CD14-positive monocyte (primary cell): ENCODE measurements at regions not wholly inside any gene's neighbourhood (a gene's known extent, or its start where the extent isn't known, plus 50 kb on each side); places are given as distances from the start of the nearest gene placed in this dataset.

Source experiments
- DNase-seq, 3 donors: peaks; one replicate each; pipeline ENCODE4 v3.0.0-alpha.2; 2011 to 2022
- H2AFZ ChIP-seq: 2 replicates; pipeline ENCODE4 v1.6.0; 2012; ENCODE audit warnings: mild to moderate bottlenecking, low read depth, low read length, inconsistent platforms; ENCODE audit not compliant: insufficient read depth, poor library complexity, severe bottlenecking
- H3K27ac ChIP-seq, 2 donors: 1 replicate in 1 of 2; 2 replicates in 1 of 2; pipeline ENCODE4 v1.5.1; 2012 to 2013; ENCODE audit warnings: low read length in 2 of 2, control low read depth in 1 of 2, inconsistent platforms in 1 of 2, low read depth in 1 of 2, mild to moderate bottlenecking in 1 of 2
- H3K27me3 ChIP-seq, 2 donors: one replicate each; pipeline versions ENCODE4 v1.6.0 to v1.6.1; 2011 to 2013; ENCODE audit warnings: low read length in 2 of 2; ENCODE audit not compliant: control insufficient read depth in 2 of 2, insufficient read depth in 2 of 2
- H3K36me3 ChIP-seq, 2 donors: replicated peaks in 1 of 2; 1 replicate in 1 of 2; 2 replicates in 1 of 2; pipeline versions ENCODE4 v1.5.1 to v1.6.1; 2012 to 2013; ENCODE audit warnings: low read length in 2 of 2, control low read depth in 1 of 2, inconsistent platforms in 1 of 2, mild to moderate bottlenecking in 1 of 2; ENCODE audit not compliant: insufficient read depth in 2 of 2, control insufficient read depth in 1 of 2
- H3K4me1 ChIP-seq, 2 donors: 1 replicate in 1 of 2; 2 replicates in 1 of 2; pipeline versions ENCODE4 v1.5.1 to v1.6.1; 2012 to 2013; ENCODE audit warnings: low read length in 2 of 2, control low read depth in 1 of 2, inconsistent platforms in 1 of 2, mild to moderate bottlenecking in 1 of 2, moderate library complexity in 1 of 2; ENCODE audit not compliant: insufficient read depth in 2 of 2, control insufficient read depth in 1 of 2
- H3K4me2 ChIP-seq: replicated peaks from 2 replicates; pipeline ENCODE3; 2012; ENCODE audit warnings: low read length, moderate library complexity, mild to moderate bottlenecking; ENCODE audit not compliant: poor library complexity, severe bottlenecking; ENCODE audit errors: extremely low read depth
- H3K4me3 ChIP-seq, 3 experiments: fragments of 200-600 bp in 1 of 3; sonication (generic) in 1 of 3; replicated peaks in 1 of 3; 1 replicate in 2 of 3; 2 replicates in 1 of 3; pipeline ENCODE4 v1.5.1; 2011 to 2013; ENCODE audit warnings: low read length in 3 of 3, mild to moderate bottlenecking in 3 of 3, control low read depth in 2 of 3, low read depth in 2 of 3, inconsistent platforms in 1 of 3, moderate library complexity in 1 of 3
- H3K79me2 ChIP-seq: 2 replicates; pipeline ENCODE4 v1.6.0; 2012; ENCODE audit warnings: mild to moderate bottlenecking, control low read depth, inconsistent platforms, low read length, moderate library complexity; ENCODE audit not compliant: insufficient read depth
- H3K9ac ChIP-seq: 2 replicates; pipeline ENCODE4 v1.6.0; 2017; ENCODE audit warnings: low read length, mild to moderate bottlenecking; ENCODE audit not compliant: insufficient read depth, poor library complexity, severe bottlenecking
- H3K9me3 ChIP-seq, 2 donors: replicated peaks in 1 of 2; 1 replicate in 1 of 2; 2 replicates in 1 of 2; pipeline versions ENCODE4 v1.5.1 to v1.6.1; 2012 to 2013; ENCODE audit warnings: low read length in 2 of 2, control low read depth in 1 of 2; ENCODE audit not compliant: control insufficient read depth in 1 of 2, insufficient read depth in 1 of 2
- H4K20me1 ChIP-seq: 2 replicates; pipeline ENCODE4 v1.6.0; 2012; ENCODE audit warnings: mild to moderate bottlenecking, low read length, control low read depth, moderate library complexity; ENCODE audit not compliant: insufficient read depth
- H3K27ac Mint-ChIP-seq, 7 donors: one replicate each; pipeline ENCODE4 v1.8.0; 2020; ENCODE audit warnings: mild to moderate bottlenecking in 7 of 7, mixed read lengths in 7 of 7, moderate library complexity in 6 of 7, inconsistent platforms in 2 of 7
- H3K27me3 Mint-ChIP-seq, 3 donors: one replicate each; pipeline ENCODE4 v1.8.0; 2021 to 2022; ENCODE audit warnings: low read depth in 3 of 3, mild to moderate bottlenecking in 3 of 3, mixed read lengths in 3 of 3, moderate library complexity in 3 of 3, inconsistent platforms in 1 of 3
- H3K36me3 Mint-ChIP-seq, 2 donors: one replicate each; pipeline ENCODE4 v1.8.0; 2020; ENCODE audit warnings: mixed read lengths in 2 of 2, inconsistent platforms in 1 of 2, mild to moderate bottlenecking in 1 of 2
- H3K4me1 Mint-ChIP-seq: one replicate; pipeline ENCODE4 v1.8.0; 2020; ENCODE audit warnings: mild to moderate bottlenecking, mixed read lengths
- H3K4me3 Mint-ChIP-seq, 2 donors: one replicate each; pipeline ENCODE4 v1.8.0; 2020; ENCODE audit warnings: mild to moderate bottlenecking in 2 of 2, mixed read lengths in 2 of 2, moderate library complexity in 1 of 2
- H3K9me3 Mint-ChIP-seq, 7 donors: one replicate each; pipeline ENCODE4 v1.8.0; 2020 to 2022; ENCODE audit warnings: mixed read lengths in 7 of 7, mild to moderate bottlenecking in 6 of 7, moderate library complexity in 6 of 7, inconsistent platforms in 2 of 7
- WGBS: methylation state at CpG from one replicate; pipeline ENCODE4 v1.1.5; 2013; ENCODE audit warnings: missing lambda C conversion rate; ENCODE audit not compliant: insufficient coverage; 5-methylcytosine and 5-hydroxymethylcytosine counted together
- intact Hi-C, 2 donors: fragments of 100-400 bp; cut with micrococcal nuclease; formaldehyde crosslinking; loops; one replicate each; pipeline versions ENCODE4 v1.15.0 to v1.15.1; 2023
- TF ChIP-seq, protein P1 (sequence below): fragments of 200-600 bp; IDR thresholded peaks from one replicate; pipeline ENCODE4 v1.8.0; 2022; ENCODE audit warnings: antibody characterized with exemption, mild to moderate bottlenecking

DNA sequence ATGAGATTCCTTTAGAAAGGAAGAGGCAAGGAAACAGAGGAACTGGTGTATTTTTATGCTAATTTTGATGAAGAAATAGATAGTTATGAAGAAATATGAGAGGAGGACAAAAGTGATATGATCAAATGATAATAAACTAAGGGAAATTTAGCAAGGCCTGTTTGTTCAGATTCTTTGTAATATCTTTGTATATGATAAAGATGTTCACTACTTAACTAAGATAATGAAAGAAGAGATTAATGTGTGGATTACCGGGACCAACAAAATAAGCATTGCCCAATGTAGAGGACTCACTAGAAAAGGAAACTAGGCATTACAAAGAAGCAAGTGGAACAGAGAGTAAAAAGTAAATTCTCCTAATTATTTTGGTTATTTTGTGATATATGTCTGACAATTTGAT is 99.0 kb upstream of the FIGN start:
- TF ChIP-seq, protein P1, sequence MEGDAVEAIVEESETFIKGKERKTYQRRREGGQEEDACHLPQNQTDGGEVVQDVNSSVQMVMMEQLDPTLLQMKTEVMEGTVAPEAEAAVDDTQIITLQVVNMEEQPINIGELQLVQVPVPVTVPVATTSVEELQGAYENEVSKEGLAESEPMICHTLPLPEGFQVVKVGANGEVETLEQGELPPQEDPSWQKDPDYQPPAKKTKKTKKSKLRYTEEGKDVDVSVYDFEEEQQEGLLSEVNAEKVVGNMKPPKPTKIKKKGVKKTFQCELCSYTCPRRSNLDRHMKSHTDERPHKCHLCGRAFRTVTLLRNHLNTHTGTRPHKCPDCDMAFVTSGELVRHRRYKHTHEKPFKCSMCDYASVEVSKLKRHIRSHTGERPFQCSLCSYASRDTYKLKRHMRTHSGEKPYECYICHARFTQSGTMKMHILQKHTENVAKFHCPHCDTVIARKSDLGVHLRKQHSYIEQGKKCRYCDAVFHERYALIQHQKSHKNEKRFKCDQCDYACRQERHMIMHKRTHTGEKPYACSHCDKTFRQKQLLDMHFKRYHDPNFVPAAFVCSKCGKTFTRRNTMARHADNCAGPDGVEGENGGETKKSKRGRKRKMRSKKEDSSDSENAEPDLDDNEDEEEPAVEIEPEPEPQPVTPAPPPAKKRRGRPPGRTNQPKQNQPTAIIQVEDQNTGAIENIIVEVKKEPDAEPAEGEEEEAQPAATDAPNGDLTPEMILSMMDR: no peak
- Histone ChIP-seq H3K36me3 (no peaks in the 10 kb centered on the region), H2AFZ (no peak overlapping the region), H3K27ac (no peak overlapping the region), H3K4me3 (no peak overlapping the region), H3K27me3 (no peaks in the 10 kb centered on the region), H3K9ac (no peak overlapping the region), H3K79me2 (no peaks in the 10 kb centered on the region), H3K9me3 (peaks cover 0 to 4% of the 10 kb centered on the region in 2 donors), H3K4me2 (no peak overlapping the region), H4K20me1 (no peaks in the 10 kb centered on the region), H3K4me1 (no peaks in the 10 kb centered on the region)
- Mint-ChIP-seq H3K36me3 (no peaks in the 10 kb centered on the region), H3K27me3 (peaks cover 0 to 1% (median 0%) of the 10 kb centered on the region in 3 donors), H3K27ac (no peak overlapping the region), H3K4me3 (no peak overlapping the region), H3K4me1 (no peaks in the 10 kb centered on the region), H3K9me3 (peaks cover 0 to 9% (median 0%) of the 10 kb centered on the region in 7 donors)
- intact Hi-C loops: no loop called here
- DNase-seq: no peak
- no CpG with 5 or more reads among the region's 1 CpG for WGBS

DNA sequence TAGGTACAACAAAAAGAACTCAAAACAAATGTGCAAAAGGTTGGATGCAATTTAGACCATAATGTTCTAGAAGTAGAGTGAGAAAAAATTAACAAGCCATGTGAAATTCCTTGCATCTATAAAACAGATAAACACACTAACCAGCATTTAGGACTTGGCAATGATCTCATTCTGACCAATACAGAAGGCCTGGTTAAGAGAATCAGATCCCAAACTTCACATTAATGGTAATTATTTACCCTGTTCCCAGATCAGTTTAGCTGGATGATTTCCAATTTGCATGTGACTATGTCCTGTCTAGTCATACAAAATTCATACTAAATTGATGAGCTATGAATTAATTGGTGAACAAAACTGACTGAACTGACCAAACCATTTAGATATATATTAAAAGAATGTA is 98.4 kb upstream of the FIGN start:
- TF ChIP-seq, protein P1: no peak
- Mint-ChIP-seq H3K4me1 (no peaks in the 10 kb centered on the region), H3K27me3 (peaks cover 0 to 1% (median 0%) of the 10 kb centered on the region in 3 donors), H3K27ac (no peak overlapping the region), H3K9me3 (peaks cover 0 to 10% (median 1%) of the 10 kb centered on the region in 7 donors), H3K36me3 (no peaks in the 10 kb centered on the region), H3K4me3 (no peak overlapping the region)
- Histone ChIP-seq H4K20me1 (no peaks in the 10 kb centered on the region), H3K4me2 (no peak overlapping the region), H3K36me3 (no peaks in the 10 kb centered on the region), H3K9ac (no peak overlapping the region), H2AFZ (no peak overlapping the region), H3K9me3 (peaks cover 0 to 4% of the 10 kb centered on the region in 2 donors), H3K27ac (no peak overlapping the region), H3K4me3 (no peak overlapping the region), H3K4me1 (no peaks in the 10 kb centered on the region), H3K27me3 (no peaks in the 10 kb centered on the region), H3K79me2 (no peaks in the 10 kb centered on the region)
- intact Hi-C loops: no loop called here
- DNase-seq: no peak
